OCI-LY3 (cell line): ENCODE measurements at regions not wholly inside any gene's neighbourhood (a gene's known extent, or its start where the extent isn't known, plus 50 kb on each side); places are given as distances from the start of the nearest gene placed in this dataset.
"Not testable (repeated sequence)": the region's sequence is repeated elsewhere in the genome, so short reads cannot be mapped to it uniquely, and the experiment has no call there.

Source experiments
- H2AFZ ChIP-seq: fragments of 200-600, 300-600 bp; shearing (Covaris generic); 2 replicates; pipeline ENCODE4 v1.6.0; 2014; ENCODE audit warnings: antibody characterized with exemption, low read depth, low read length
- H3K27ac ChIP-seq: fragments of 200-600, 300-600 bp; sonication (generic); 2 replicates; pipeline ENCODE4 v1.5.1; 2014; ENCODE audit warnings: mild to moderate bottlenecking, low read length, moderate library complexity, mixed read lengths
- H3K27me3 ChIP-seq: fragments of 200-600, 300-600 bp; sonication (generic); 2 replicates; pipeline ENCODE4 v1.6.1; 2014; ENCODE audit warnings: low read depth, low read length, mixed read lengths
- H3K36me3 ChIP-seq: fragments of 200-600, 300-600 bp; sonication (generic); replicated peaks from 2 replicates; pipeline ENCODE3; 2014; ENCODE audit warnings: low read depth, low read length, mixed read lengths
- H3K4me1 ChIP-seq: fragments of 300-600, 200-600 bp; sonication (generic); 2 replicates; pipeline ENCODE4 v1.6.1; 2014; ENCODE audit warnings: low read length, mixed read lengths
- H3K4me2 ChIP-seq: fragments of 200-600, 300-600 bp; sonication (generic); 2 replicates; pipeline ENCODE4 v1.6.1; 2014; ENCODE audit warnings: low read length, mixed read lengths
- H3K4me3 ChIP-seq: fragments of 300-600, 200-600 bp; sonication (generic); 2 replicates; pipeline ENCODE4 v1.5.1; 2014; ENCODE audit warnings: antibody characterized with exemption, mild to moderate bottlenecking, low read length, moderate library complexity
- H3K79me2 ChIP-seq: fragments of 300-600, 200-600 bp; shearing (Covaris generic); 2 replicates; pipeline ENCODE4 v1.6.1; 2014; ENCODE audit warnings: mild to moderate bottlenecking, low read length, mixed read lengths
- H3K9ac ChIP-seq: fragments of 300-600, 200-600 bp; shearing (Covaris generic); 2 replicates; pipeline ENCODE4 v1.6.0; 2014; ENCODE audit warnings: mild to moderate bottlenecking, low read length, moderate library complexity
- H3K9me3 ChIP-seq: fragments of 200-600, 300-600 bp; shearing (Covaris generic); 2 replicates; pipeline ENCODE4 v1.6.1; 2014; ENCODE audit warnings: low read length, mixed read lengths; ENCODE audit not compliant: insufficient read depth
- H4K20me1 ChIP-seq: fragments of 200-600, 300-600 bp; sonication (generic); 2 replicates; pipeline ENCODE4 v1.6.1; 2016; ENCODE audit warnings: low read length, mixed read lengths; ENCODE audit not compliant: insufficient read depth
- CTCF ChIP-seq: fragments of 200-600, 300-600 bp; sonication (generic); IDR thresholded peaks from 2 replicates; pipeline ENCODE4 v1.5.1; 2014; ENCODE audit warnings: antibody characterized with exemption, low read length, low read depth
- EZH2phosphoT487 ChIP-seq: fragments of 200-600 bp; shearing (Covaris generic); IDR thresholded peaks from 2 replicates; pipeline ENCODE4 v1.6.1; 2018; ENCODE audit warnings: antibody characterized with exemption, mixed run types, low read depth

GRCh38 chr14:95616745-95617144, 69.5 kb upstream of the TCL1B start:
- no peaks in the 10 kb centered on the region for H4K20me1 ChIP-seq
- no peak for TF ChIP-seq CTCF
- H3K36me3 ChIP-seq: no peaks in the 10 kb centered on the region
- H2AFZ ChIP-seq: no peak overlapping the region
- H3K79me2 ChIP-seq: no peaks in the 10 kb centered on the region
- H3K27ac ChIP-seq: no peak overlapping the region
- H3K9ac ChIP-seq: no peak overlapping the region
- no peaks in the 10 kb centered on the region for H3K9me3 ChIP-seq
- H3K27me3 ChIP-seq: peaks cover 18% of the 10 kb centered on the region; the same call in 1 of the 2 replicates
- H3K4me2 ChIP-seq: no peak overlapping the region
- no peaks in the 10 kb centered on the region for H3K4me1 ChIP-seq
- H3K4me3 ChIP-seq: no peak overlapping the region

- no peak overlapping the region for H3K4me3 ChIP-seq
- no peaks in the 10 kb centered on the region for H4K20me1 ChIP-seq
- H3K4me1 ChIP-seq: no peaks in the 10 kb centered on the region
- H3K36me3 ChIP-seq: no peaks in the 10 kb centered on the region
- H3K9me3 ChIP-seq: no peaks in the 10 kb centered on the region
- H3K9ac ChIP-seq: no peak overlapping the region
- no peak overlapping the region for H3K27ac ChIP-seq
- no peak overlapping the region for H2AFZ ChIP-seq
- TF ChIP-seq EZH2phosphoT487: no peak
- TF ChIP-seq CTCF: no peak
- H3K79me2 ChIP-seq: no peaks in the 10 kb centered on the region
- H3K4me2 ChIP-seq: no peak overlapping the region
- no peaks in the 10 kb centered on the region for H3K27me3 ChIP-seq
These were observed 66.3 kb upstream of the TCL1B start for GRCh38 chr14:95619785-95620417.

- H3K27me3 ChIP-seq: no peaks in the 10 kb centered on the region
- H3K9ac ChIP-seq: no peak overlapping the region
- H3K4me1 ChIP-seq: peaks cover 5% of the 10 kb centered on the region
- no peaks in the 10 kb centered on the region for H3K9me3 ChIP-seq
- TF ChIP-seq EZH2phosphoT487: no peak
- no peak for TF ChIP-seq CTCF
- no peak overlapping the region for H3K27ac ChIP-seq
- H3K4me3 ChIP-seq: no peak overlapping the region
- H3K36me3 ChIP-seq: peaks cover 5% of the 10 kb centered on the region
- no peak overlapping the region for H3K4me2 ChIP-seq
- no peaks in the 10 kb centered on the region for H4K20me1 ChIP-seq
- no peak overlapping the region for H2AFZ ChIP-seq
- no peaks in the 10 kb centered on the region for H3K79me2 ChIP-seq
These were observed 65.6 kb upstream of the TCL1B start for GRCh38 chr14:95620659-95621059.

GRCh38 chr14:95623195-95623594, 63.0 kb upstream of the TCL1B start:
- H3K4me1 ChIP-seq: peaks cover 10% of the 10 kb centered on the region
- no peaks in the 10 kb centered on the region for H3K9me3 ChIP-seq
- H3K79me2 ChIP-seq: no peaks in the 10 kb centered on the region
- peaks cover 5% of the 10 kb centered on the region for H3K36me3 ChIP-seq
- no peaks in the 10 kb centered on the region for H3K27me3 ChIP-seq
- no peak overlapping the region for H3K9ac ChIP-seq
- no peak overlapping the region for H2AFZ ChIP-seq
- no peaks in the 10 kb centered on the region for H4K20me1 ChIP-seq
- no peak for TF ChIP-seq EZH2phosphoT487
- TF ChIP-seq CTCF: no peak
- no peak overlapping the region for H3K4me3 ChIP-seq
- H3K4me2 ChIP-seq: no peak overlapping the region
- no peak overlapping the region for H3K27ac ChIP-seq

- Histone ChIP-seq H2AFZ (peak overlapping the region; percentile 64; the same call in 1 of the 2 replicates), H3K4me1 (peaks cover 10% of the 10 kb centered on the region), H3K4me2 (peak overlapping the region; percentile 22; the same call in 1 of the 2 replicates)
- not testable (repeated sequence) for H3K36me3 ChIP-seq, H3K27ac ChIP-seq, H4K20me1 ChIP-seq, H3K9ac ChIP-seq, H3K9me3 ChIP-seq, H3K27me3 ChIP-seq, H3K79me2 ChIP-seq, H3K4me3 ChIP-seq
These were observed 60.5 kb upstream of the TCL1B start for GRCh38 chr14:95625710-95626109.
